AG20443 (cell line): ENCODE measurements at regions not wholly inside any gene's neighbourhood (a gene's known extent, or its start where the extent isn't known, plus 50 kb on each side); places are given as distances from the start of the nearest gene placed in this dataset.

Experiments used
- DNase-seq: peaks from one replicate; pipeline ENCODE4 v3.0.0; 2012; ENCODE audit warnings: low spot score, mixed read lengths

GRCh38 chr13:60787083-60787482 lies 390.1 kb downstream of the TDRD3 start:
- DNase-seq, result no peak

GRCh38 chr13:60772726-60773125 lies 375.7 kb downstream of the TDRD3 start:
- no peak for DNase-seq

- DNase-seq, result no peak
Measured at GRCh38 chr13:60765700-60766411, 368.8 kb downstream of the TDRD3 start.

- no peak for DNase-seq
Measured at GRCh38 chr13:60759499-60759898, 362.5 kb downstream of the TDRD3 start.

- DNase-seq, result no peak
Measured at GRCh38 chr13:60758637-60759036, 361.6 kb downstream of the TDRD3 start.

GRCh38 chr13:60757501-60758215 lies 360.6 kb downstream of the TDRD3 start:
- no peak for DNase-seq

- DNase-seq, result no peak
Measured at GRCh38 chr13:60756306-60756705, 359.3 kb downstream of the TDRD3 start.

- no peak for DNase-seq
Measured at GRCh38 chr13:60755380-60756163, 358.6 kb downstream of the TDRD3 start.

GRCh38 chr13:60754211-60755090 lies 357.4 kb downstream of the TDRD3 start:
- DNase-seq, result no peak

GRCh38 chr13:60753641-60754040 lies 356.6 kb downstream of the TDRD3 start:
- DNase-seq, result no peak

GRCh38 chr13:60745343-60745742 lies 348.3 kb downstream of the TDRD3 start:
- no peak for DNase-seq

- no peak for DNase-seq
Measured at GRCh38 chr13:60733933-60734332, 336.9 kb downstream of the TDRD3 start.

- DNase-seq, result no peak
Measured at GRCh38 chr13:60727140-60727539, 330.1 kb downstream of the TDRD3 start.

- DNase-seq, result no peak
Measured at GRCh38 chr13:60721063-60721462, 324.0 kb downstream of the TDRD3 start.

GRCh38 chr13:60720590-60720989 lies 323.6 kb downstream of the TDRD3 start:
- no peak for DNase-seq

- DNase-seq, result no peak
Measured at GRCh38 chr13:60716313-60716712, 319.3 kb downstream of the TDRD3 start.

GRCh38 chr13:60707878-60708277 lies 310.9 kb downstream of the TDRD3 start:
- DNase-seq, result no peak

GRCh38 chr13:60701895-60702294 lies 304.9 kb downstream of the TDRD3 start:
- no peak for DNase-seq

- no peak for DNase-seq
Measured at GRCh38 chr13:60700994-60701393, 304.0 kb downstream of the TDRD3 start.

GRCh38 chr13:60699636-60700035 lies 302.6 kb downstream of the TDRD3 start:
- no peak for DNase-seq

- DNase-seq, result no peak
Measured at GRCh38 chr13:60696602-60697001, 299.6 kb downstream of the TDRD3 start.

GRCh38 chr13:60691268-60691667 lies 294.2 kb downstream of the TDRD3 start:
- no peak for DNase-seq
